ENCODE measurements at regions not wholly inside any gene's neighbourhood (a gene's known extent, or its start where the extent isn't known, plus 50 kb on each side); places are given as distances from the start of the nearest gene placed in this dataset.

DNA sequence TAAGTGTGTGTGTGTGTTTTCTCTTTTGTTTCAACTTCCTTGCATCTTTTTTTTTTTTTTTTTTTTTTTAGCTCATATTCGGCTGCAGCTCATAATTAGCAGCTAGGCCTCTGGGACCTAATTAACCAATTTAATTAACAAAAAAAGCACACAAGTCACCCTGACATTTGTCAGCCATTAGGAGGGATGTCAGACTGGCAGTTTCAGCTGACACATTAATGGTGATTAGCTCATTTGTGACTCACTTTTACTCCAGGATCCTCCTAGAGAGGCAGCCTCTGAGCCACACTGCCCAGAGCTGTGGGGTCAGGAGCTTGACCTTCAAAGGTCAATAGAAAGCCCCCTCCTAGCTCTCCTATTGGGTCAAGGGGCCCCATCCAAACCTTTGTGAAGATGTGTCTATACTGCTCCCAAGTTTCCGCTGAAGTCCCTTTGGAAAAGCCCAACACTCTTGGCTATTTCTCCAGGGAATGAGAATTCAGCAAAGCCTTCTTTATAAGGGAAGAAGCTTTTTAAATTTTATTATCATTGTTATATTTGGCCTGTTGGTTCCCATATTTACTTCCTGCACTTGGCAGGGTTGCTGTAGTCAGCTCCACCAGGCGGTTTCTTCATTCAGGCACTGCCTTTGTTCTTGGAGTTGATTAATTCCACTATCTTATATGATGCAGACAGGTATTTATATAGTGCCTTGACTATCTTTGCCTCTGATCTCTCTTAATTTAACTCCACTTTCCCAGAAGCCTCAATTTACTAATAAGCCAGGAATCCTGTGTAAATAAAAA lies 109.5 kb upstream of the HABP2 start:
- H3K36me3 ChIP-seq (ENCODE audit: control insufficient read depth, insufficient read depth, low read length), result no peaks in the 10 kb centered on the region
- Mint-ChIP-seq H3K36me3 (no peaks in the 10 kb centered on the region), H3K27me3 (ENCODE audit: low read depth in 2 of 2) (peaks cover 5 to 6% of the 10 kb centered on the region in 2 donors), H3K27ac (no peak overlapping the region), H3K9me3 (no peaks in the 10 kb centered on the region), H3K4me3 (no peak overlapping the region), H3K4me1 (no peaks in the 10 kb centered on the region)
- TF ChIP-seq, protein P1, sequence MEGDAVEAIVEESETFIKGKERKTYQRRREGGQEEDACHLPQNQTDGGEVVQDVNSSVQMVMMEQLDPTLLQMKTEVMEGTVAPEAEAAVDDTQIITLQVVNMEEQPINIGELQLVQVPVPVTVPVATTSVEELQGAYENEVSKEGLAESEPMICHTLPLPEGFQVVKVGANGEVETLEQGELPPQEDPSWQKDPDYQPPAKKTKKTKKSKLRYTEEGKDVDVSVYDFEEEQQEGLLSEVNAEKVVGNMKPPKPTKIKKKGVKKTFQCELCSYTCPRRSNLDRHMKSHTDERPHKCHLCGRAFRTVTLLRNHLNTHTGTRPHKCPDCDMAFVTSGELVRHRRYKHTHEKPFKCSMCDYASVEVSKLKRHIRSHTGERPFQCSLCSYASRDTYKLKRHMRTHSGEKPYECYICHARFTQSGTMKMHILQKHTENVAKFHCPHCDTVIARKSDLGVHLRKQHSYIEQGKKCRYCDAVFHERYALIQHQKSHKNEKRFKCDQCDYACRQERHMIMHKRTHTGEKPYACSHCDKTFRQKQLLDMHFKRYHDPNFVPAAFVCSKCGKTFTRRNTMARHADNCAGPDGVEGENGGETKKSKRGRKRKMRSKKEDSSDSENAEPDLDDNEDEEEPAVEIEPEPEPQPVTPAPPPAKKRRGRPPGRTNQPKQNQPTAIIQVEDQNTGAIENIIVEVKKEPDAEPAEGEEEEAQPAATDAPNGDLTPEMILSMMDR (IDR thresholded peaks at IDR 0.05), result no peak
- ATAC-seq (no peak), DNase-seq (no peak)
- intact Hi-C loops (cut with micrococcal nuclease), result no loop called here
- H3K27me3 ChIP-seq (ENCODE audit: control insufficient read depth, insufficient read depth, low read length), result no peaks in the 10 kb centered on the region
- no peaks in the 10 kb centered on the region for H3K4me1 ChIP-seq (ENCODE audit: control insufficient read depth, insufficient read depth, low read length)
- H3K9me3 ChIP-seq (ENCODE audit: control insufficient read depth, insufficient read depth, low read length), result no peaks in the 10 kb centered on the region
- 100% methylated on average over 1 of the region's 3 CpGs for WGBS (ENCODE audit: insufficient coverage)
- no peak overlapping the region for H3K27ac ChIP-seq (ENCODE audit: low read length)
- no peak overlapping the region for H3K4me3 ChIP-seq (ENCODE audit: low read length)

DNA sequence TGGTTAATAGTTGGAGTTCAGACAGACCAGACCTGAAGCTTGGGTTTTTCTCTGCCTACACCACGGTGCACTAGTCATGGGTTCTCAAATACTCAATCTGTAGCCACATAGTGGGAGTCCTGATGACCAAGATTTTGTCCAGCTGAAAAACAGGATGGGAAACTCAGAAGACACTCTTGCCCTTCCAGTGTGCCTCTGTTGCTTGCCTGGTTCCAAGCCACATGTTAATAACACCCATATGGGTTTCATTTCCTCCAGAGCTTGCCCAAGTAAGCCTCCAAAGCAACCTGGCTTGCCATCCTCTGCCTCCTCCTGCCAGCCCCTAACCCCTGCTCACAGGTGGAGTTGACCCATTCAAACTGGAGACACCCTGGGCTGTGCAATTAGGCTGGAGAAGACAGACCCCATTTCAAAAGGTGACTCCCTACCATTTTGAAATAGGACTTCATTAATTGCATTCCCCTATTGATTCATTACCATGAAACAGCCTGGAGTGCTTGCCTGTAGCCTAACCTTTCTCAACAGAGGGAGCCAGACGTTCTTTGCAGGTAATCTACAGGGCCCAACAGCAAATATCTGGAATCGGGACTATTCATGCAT lies 108.0 kb upstream of the HABP2 start:
- H3K27me3 Mint-ChIP-seq (ENCODE audit: low read depth in 2 of 2), result peaks cover 4 to 17% of the 10 kb centered on the region in 2 donors
- H3K4me1 ChIP-seq (ENCODE audit: control insufficient read depth, insufficient read depth, low read length), result no peaks in the 10 kb centered on the region
- H3K4me3 Mint-ChIP-seq, result no peak overlapping the region
- no peaks in the 10 kb centered on the region for H3K36me3 ChIP-seq (ENCODE audit: control insufficient read depth, insufficient read depth, low read length)
- no peaks in the 10 kb centered on the region for H3K36me3 Mint-ChIP-seq
- no peaks in the 10 kb centered on the region for H3K9me3 Mint-ChIP-seq
- DNase-seq, result no peak
- TF ChIP-seq, protein P1 (IDR thresholded peaks at IDR 0.05), result no peak
- 82% methylated on average over 3 of the region's 3 CpGs for WGBS (ENCODE audit: insufficient coverage)
- no peaks in the 10 kb centered on the region for H3K27me3 ChIP-seq (ENCODE audit: control insufficient read depth, insufficient read depth, low read length)
- no peak overlapping the region for H3K27ac Mint-ChIP-seq
- no peak overlapping the region for H3K27ac ChIP-seq (ENCODE audit: low read length)
- H3K4me3 ChIP-seq (ENCODE audit: low read length), result no peak overlapping the region
- intact Hi-C loops (cut with micrococcal nuclease), result no loop called here
- ATAC-seq, result no peak
- H3K9me3 ChIP-seq (ENCODE audit: control insufficient read depth, insufficient read depth, low read length), result no peaks in the 10 kb centered on the region
- H3K4me1 Mint-ChIP-seq, result no peaks in the 10 kb centered on the region

DNA sequence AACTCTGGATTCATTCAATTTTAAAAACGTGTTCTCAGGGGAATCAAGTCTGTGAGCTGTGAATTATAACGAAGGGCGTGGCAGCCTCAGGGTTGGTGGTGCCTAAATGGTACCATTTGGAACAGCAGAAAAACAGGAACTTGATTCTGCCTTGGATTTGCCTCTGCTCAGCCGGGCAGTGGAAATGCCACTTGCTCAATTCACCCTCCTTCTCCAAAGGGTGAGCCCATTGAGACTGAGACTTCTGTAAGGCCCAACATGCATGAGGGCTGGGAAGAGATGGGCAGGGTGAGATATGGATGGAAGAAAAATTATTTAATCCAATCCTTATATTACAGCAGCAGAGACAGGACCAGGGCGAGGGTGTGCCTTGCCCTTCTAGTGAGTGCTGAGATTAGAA lies 107.1 kb upstream of the HABP2 start:
- Mint-ChIP-seq H3K36me3 (no peaks in the 10 kb centered on the region), H3K4me1 (no peaks in the 10 kb centered on the region), H3K9me3 (no peaks in the 10 kb centered on the region), H3K27me3 (ENCODE audit: low read depth in 2 of 2) (peaks cover 5 to 26% of the 10 kb centered on the region in 2 donors), H3K4me3 (no peak overlapping the region), H3K27ac (no peak overlapping the region)
- Histone ChIP-seq H3K4me3 (ENCODE audit: low read length) (no peak overlapping the region), H3K36me3 (ENCODE audit: control insufficient read depth, insufficient read depth, low read length) (no peaks in the 10 kb centered on the region), H3K4me1 (ENCODE audit: control insufficient read depth, insufficient read depth, low read length) (no peaks in the 10 kb centered on the region), H3K27ac (ENCODE audit: low read length) (no peak overlapping the region), H3K27me3 (ENCODE audit: control insufficient read depth, insufficient read depth, low read length) (no peaks in the 10 kb centered on the region), H3K9me3 (ENCODE audit: control insufficient read depth, insufficient read depth, low read length) (no peaks in the 10 kb centered on the region)
- WGBS (ENCODE audit: insufficient coverage), result 84% methylated on average over 3 of the region's 5 CpGs
- TF ChIP-seq, protein P1 (IDR thresholded peaks at IDR 0.05), result no peak
- intact Hi-C loops (cut with micrococcal nuclease), result no loop called here
- no peak for ATAC-seq
- DNase-seq, result no peak

Measured in natural killer cell (primary cell).